OCI-LY1 (cell line): ENCODE measurements at regions not wholly inside any gene's neighbourhood (a gene's known extent, or its start where the extent isn't known, plus 50 kb on each side); places are given as distances from the start of the nearest gene placed in this dataset.

Experiments
- CTCF ChIP-seq: fragments of 200-600 bp; sonication (generic), shearing (Covaris generic); IDR thresholded peaks from 2 replicates; pipeline ENCODE4 v1.5.1; 2017; ENCODE audit warnings: mild to moderate bottlenecking, antibody characterized with exemption, low read length, moderate library complexity, mixed read lengths
- EZH2 ChIP-seq: fragments of 200-600 bp; sonication (generic), shearing (Covaris generic); IDR thresholded peaks from 2 replicates; pipeline ENCODE4 v1.8.0; 2017; ENCODE audit warnings: borderline replicate concordance, mixed run types, mild to moderate bottlenecking, antibody characterized with exemption, low read length, moderate library complexity, mixed read lengths

- TF ChIP-seq CTCF (no peak), EZH2 (no peak)
Observed at GRCh38 chr1:237962985-237963384, 72.3 kb upstream of the ZP4 start.
